ENCODE measurements at regions not wholly inside any gene's neighbourhood (a gene's known extent, or its start where the extent isn't known, plus 50 kb on each side); places are given as distances from the start of the nearest gene placed in this dataset.
"Not testable (repeated sequence)": the region's sequence is repeated elsewhere in the genome, so short reads cannot be mapped to it uniquely, and the experiment has no call there.

DNA sequence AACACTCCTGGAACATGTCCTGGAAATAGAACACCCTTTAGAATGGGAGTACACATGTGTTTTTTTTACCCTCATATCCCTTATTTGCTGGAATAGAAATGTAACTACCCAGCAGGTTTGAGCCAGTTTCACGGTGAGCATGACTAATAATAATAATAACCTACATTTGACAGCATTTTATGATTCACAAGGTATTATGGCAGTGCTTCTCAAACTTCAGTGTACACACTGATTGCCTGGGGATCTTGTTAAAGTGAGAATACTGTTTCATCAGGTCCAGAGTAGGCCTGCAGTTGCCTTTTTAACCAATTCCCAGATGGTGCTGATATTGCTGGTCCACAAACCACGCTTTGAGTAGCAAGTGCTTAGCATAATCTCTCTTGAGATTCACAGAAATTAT, 63.9 kb downstream of the NFKBIZ start:
- TF ChIP-seq, protein P1, sequence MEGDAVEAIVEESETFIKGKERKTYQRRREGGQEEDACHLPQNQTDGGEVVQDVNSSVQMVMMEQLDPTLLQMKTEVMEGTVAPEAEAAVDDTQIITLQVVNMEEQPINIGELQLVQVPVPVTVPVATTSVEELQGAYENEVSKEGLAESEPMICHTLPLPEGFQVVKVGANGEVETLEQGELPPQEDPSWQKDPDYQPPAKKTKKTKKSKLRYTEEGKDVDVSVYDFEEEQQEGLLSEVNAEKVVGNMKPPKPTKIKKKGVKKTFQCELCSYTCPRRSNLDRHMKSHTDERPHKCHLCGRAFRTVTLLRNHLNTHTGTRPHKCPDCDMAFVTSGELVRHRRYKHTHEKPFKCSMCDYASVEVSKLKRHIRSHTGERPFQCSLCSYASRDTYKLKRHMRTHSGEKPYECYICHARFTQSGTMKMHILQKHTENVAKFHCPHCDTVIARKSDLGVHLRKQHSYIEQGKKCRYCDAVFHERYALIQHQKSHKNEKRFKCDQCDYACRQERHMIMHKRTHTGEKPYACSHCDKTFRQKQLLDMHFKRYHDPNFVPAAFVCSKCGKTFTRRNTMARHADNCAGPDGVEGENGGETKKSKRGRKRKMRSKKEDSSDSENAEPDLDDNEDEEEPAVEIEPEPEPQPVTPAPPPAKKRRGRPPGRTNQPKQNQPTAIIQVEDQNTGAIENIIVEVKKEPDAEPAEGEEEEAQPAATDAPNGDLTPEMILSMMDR (IDR thresholded peaks at IDR 0.05; ENCODE audit: unreplicated experiment): no peak

DNA sequence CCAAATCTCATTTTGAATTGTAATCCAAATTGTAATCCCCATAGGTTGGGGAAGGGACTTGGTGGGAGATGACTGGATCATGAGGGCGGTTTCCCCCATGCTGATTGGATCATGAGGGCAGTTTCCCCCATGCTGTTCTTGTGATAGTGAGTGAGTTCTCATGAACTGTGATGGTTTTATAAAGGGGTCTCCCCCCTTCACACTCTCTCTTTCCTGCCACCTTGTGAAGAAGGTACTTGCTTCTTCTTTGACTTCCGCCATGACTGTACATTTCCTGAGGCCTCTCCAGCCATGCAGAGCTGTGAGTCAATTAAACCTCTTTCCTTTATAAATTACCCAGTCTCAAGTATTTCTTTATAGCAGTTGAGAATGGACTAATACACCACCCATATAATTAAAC, 68.4 kb downstream of the NFKBIZ start:
- H3K4me1 Mint-ChIP-seq (ENCODE audit: low read depth, unreplicated experiment); BruUV-seq (replicated peaks); H3K27ac Mint-ChIP-seq (ENCODE audit: unreplicated experiment); intact Hi-C loops (cut with micrococcal nuclease; ENCODE audit: unreplicated experiment); H3K36me3 Mint-ChIP-seq (ENCODE audit: insufficient read depth, unreplicated experiment); DNase-seq; H3K4me3 Mint-ChIP-seq (ENCODE audit: low read depth, unreplicated experiment); H3K27me3 Mint-ChIP-seq (ENCODE audit: unreplicated experiment); CTCF ChIA-PET: not testable (repeated sequence)
- peaks cover 11% of the 10 kb centered on the region for H3K9me3 Mint-ChIP-seq (ENCODE audit: low read depth, unreplicated experiment)

More for the DNA sequence above, 63.9 kb downstream of the NFKBIZ start:
- no peak overlapping the region for H3K4me3 Mint-ChIP-seq (ENCODE audit: low read depth, unreplicated experiment)
- intact Hi-C loops (cut with micrococcal nuclease; ENCODE audit: unreplicated experiment): no loop called here
- peaks cover 6% of the 10 kb centered on the region for H3K9me3 Mint-ChIP-seq (ENCODE audit: low read depth, unreplicated experiment)
- H3K4me1 Mint-ChIP-seq (ENCODE audit: low read depth, unreplicated experiment): peaks cover 5% of the 10 kb centered on the region
- H3K27me3 Mint-ChIP-seq (ENCODE audit: unreplicated experiment): no peaks in the 10 kb centered on the region
- no peak for DNase-seq
- CTCF ChIA-PET: no interaction called here
- no peaks in the 10 kb centered on the region for H3K36me3 Mint-ChIP-seq (ENCODE audit: insufficient read depth, unreplicated experiment)
- no TSS peak for BruUV-seq (replicated peaks)
- no peak overlapping the region for H3K27ac Mint-ChIP-seq (ENCODE audit: unreplicated experiment)

DNA sequence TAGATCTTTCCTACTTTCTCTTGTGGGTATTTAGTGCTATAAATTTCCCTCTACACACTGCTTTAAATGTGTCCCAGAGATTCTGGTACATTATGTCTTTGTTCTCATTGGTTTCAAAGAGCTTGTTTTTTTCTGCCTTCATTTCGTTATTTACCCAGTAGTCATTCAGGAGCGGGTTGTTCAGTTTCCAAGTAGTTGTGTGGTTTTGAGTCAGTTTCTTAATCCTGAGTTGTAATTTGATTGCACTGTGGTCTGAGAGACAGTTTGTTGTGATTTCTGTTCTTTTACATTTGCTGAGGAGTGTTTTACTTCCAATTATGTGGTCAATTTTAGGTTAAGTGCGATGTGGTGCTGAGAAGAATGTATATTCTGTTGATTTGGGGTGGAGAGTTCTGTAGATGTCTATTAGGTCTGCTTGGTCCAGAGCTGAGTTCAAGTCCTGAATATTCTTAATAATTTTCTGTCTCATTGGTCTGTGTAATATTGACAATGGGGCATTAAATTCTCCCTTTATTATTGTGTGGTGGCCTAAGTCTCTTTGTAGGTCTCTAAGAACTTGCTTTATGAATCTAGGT, 72.9 kb downstream of the NFKBIZ start:
- H3K27me3 Mint-ChIP-seq (ENCODE audit: unreplicated experiment); intact Hi-C loops (cut with micrococcal nuclease; ENCODE audit: unreplicated experiment); H3K4me3 Mint-ChIP-seq (ENCODE audit: low read depth, unreplicated experiment); BruUV-seq (replicated peaks); H3K27ac Mint-ChIP-seq (ENCODE audit: unreplicated experiment); CTCF ChIA-PET; DNase-seq: not testable (repeated sequence)
- Mint-ChIP-seq H3K36me3 (ENCODE audit: insufficient read depth, unreplicated experiment) (peaks cover 14% of the 10 kb centered on the region), H3K4me1 (ENCODE audit: low read depth, unreplicated experiment) (peaks cover 41% of the 10 kb centered on the region), H3K9me3 (ENCODE audit: low read depth, unreplicated experiment) (peaks cover 13% of the 10 kb centered on the region)

DNA sequence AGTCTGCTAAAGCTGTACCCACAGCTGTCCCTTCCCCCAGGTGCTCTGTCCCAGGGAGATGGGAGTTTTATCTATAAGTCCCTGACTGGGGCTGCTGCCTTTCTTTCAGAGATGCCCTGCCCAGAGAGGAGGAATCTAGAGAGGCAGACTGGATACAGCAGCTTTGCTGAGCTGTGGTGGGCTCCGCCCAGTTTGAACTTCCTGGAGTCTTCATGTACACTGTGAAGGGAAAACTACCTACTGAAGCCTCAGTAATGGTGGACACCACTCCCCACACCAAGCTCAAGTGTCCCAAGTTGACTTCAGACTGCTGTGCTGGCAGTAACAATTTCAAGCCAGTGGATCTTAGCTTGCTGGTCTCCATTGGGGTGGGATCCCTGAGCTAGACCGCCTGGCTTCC, 75.3 kb downstream of the NFKBIZ start:
- CTCF ChIA-PET: interaction anchor here (0.7 kb wide), 1 partner anchor 48 kb away, joined by 5 read pairs; no protein-coding TSS in a partner anchor
- H3K9me3 Mint-ChIP-seq (ENCODE audit: low read depth, unreplicated experiment); H3K27ac Mint-ChIP-seq (ENCODE audit: unreplicated experiment); intact Hi-C loops (cut with micrococcal nuclease; ENCODE audit: unreplicated experiment); H3K27me3 Mint-ChIP-seq (ENCODE audit: unreplicated experiment); BruUV-seq (replicated peaks); H3K4me3 Mint-ChIP-seq (ENCODE audit: low read depth, unreplicated experiment); DNase-seq: not testable (repeated sequence)
- Mint-ChIP-seq H3K4me1 (ENCODE audit: low read depth, unreplicated experiment) (peaks cover 41% of the 10 kb centered on the region), H3K36me3 (ENCODE audit: insufficient read depth, unreplicated experiment) (peaks cover 14% of the 10 kb centered on the region)

DNA sequence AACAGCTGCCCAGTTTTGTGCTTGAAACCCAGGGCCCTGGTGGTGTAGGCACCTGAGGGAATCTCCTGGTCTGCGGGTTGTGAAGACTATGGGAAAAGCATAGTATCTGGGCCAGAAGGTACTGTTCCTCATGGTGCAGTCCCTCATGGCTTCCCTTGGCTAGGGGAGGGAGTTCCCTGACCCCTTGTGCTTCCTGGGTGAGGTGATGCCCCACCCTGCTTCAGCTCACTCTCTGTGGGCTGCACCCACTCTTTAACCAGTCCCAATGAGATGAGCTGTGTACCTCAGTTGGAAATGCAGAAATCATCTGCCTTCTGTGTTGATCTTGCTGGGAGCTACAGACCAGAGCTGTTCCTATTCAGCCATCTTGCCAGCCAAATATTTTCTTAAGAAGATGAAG, 75.8 kb downstream of the NFKBIZ start:
- H3K4me3 Mint-ChIP-seq (ENCODE audit: low read depth, unreplicated experiment): peak overlapping the region; percentile 52
- peak overlapping the region; percentile 90 for H3K27ac Mint-ChIP-seq (ENCODE audit: unreplicated experiment)
- CTCF ChIA-PET: interaction anchor here (0.7 kb wide), 1 partner anchor 47 kb away, joined by 5 read pairs; no protein-coding TSS in a partner anchor
- H3K9me3 Mint-ChIP-seq (ENCODE audit: low read depth, unreplicated experiment); DNase-seq; intact Hi-C loops (cut with micrococcal nuclease; ENCODE audit: unreplicated experiment); H3K27me3 Mint-ChIP-seq (ENCODE audit: unreplicated experiment); BruUV-seq (replicated peaks): not testable (repeated sequence)
- peaks cover 41% of the 10 kb centered on the region for H3K4me1 Mint-ChIP-seq (ENCODE audit: low read depth, unreplicated experiment)
- peaks cover 14% of the 10 kb centered on the region for H3K36me3 Mint-ChIP-seq (ENCODE audit: insufficient read depth, unreplicated experiment)

DNA sequence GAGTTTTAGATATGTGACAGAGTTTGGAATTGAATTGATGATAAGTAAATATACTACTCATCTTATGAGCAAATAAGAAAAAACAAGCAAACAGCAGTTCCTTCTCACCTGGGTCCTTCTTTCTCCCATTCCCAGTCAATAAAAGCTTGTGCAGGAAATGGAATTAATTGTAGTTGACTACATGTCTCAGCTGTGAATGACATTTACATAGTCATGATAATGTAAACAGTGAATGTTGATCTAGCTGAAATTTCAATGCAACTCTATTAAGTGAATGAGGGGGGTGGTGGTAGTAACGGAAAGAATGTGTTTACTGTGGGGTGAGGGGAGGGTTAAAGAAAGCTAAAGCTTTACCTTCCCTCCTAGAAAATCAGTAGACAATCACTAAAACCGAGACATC, 76.2 kb downstream of the NFKBIZ start:
- Mint-ChIP-seq H3K27me3 (ENCODE audit: unreplicated experiment) (no peaks in the 10 kb centered on the region), H3K36me3 (ENCODE audit: insufficient read depth, unreplicated experiment) (peaks cover 14% of the 10 kb centered on the region), H3K9me3 (ENCODE audit: low read depth, unreplicated experiment) (peaks cover 8% of the 10 kb centered on the region), H3K4me1 (ENCODE audit: low read depth, unreplicated experiment) (peaks cover 41% of the 10 kb centered on the region), H3K27ac (ENCODE audit: unreplicated experiment) (peak overlapping the region; percentile 90), H3K4me3 (ENCODE audit: low read depth, unreplicated experiment) (peak overlapping the region; percentile 52)
- no peak for DNase-seq
- CTCF ChIA-PET: interaction anchor here (0.8 kb wide), 1 partner anchor 180 kb away, joined by 6 read pairs; no protein-coding TSS in a partner anchor
- no TSS peak for BruUV-seq (replicated peaks)
- TF ChIP-seq, protein P1 (IDR thresholded peaks at IDR 0.05; ENCODE audit: unreplicated experiment): no peak
- intact Hi-C loops (cut with micrococcal nuclease; ENCODE audit: unreplicated experiment): no loop called here

All from Calu3 (cell line).